HG02678 (cell line): ENCODE measurements at regions not wholly inside any gene's neighbourhood (a gene's known extent, or its start where the extent isn't known, plus 50 kb on each side); places are given as distances from the start of the nearest gene placed in this dataset.

Experiments used
- ATAC-seq: cut with Tn5 transposase; IDR thresholded peaks from one replicate; pipeline ENCODE4 v1.9.1; 2021; ENCODE audit warnings: mild to moderate bottlenecking, moderate library complexity; ENCODE audit not compliant: unreplicated experiment

DNA sequence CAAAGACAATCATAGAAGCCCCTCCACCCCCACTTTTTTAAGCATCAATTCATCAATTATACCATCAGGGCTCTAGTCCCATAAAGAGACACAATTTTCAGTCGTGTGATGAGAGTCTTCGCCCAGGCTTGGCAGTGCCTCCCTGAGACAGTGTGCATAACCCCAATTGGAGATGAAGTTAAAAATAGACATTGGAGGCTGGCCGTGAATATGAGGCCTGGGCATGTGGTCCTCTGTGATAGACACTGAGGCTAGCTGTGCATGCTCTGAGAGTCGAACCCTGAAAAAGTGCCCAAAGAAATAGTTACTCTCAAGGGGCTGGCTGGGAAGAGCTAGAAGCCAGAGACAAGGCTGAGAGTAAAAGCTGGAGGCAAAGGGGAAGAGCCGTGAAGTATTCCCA is 248.6 kb upstream of the NR4A3 start:
- no peak for ATAC-seq

GRCh38 chr9:99573886-99574285 is 247.8 kb upstream of the NR4A3 start:
- ATAC-seq = no peak

- ATAC-seq = no peak
Observed at GRCh38 chr9:99576002-99576401, 245.7 kb upstream of the NR4A3 start.

DNA sequence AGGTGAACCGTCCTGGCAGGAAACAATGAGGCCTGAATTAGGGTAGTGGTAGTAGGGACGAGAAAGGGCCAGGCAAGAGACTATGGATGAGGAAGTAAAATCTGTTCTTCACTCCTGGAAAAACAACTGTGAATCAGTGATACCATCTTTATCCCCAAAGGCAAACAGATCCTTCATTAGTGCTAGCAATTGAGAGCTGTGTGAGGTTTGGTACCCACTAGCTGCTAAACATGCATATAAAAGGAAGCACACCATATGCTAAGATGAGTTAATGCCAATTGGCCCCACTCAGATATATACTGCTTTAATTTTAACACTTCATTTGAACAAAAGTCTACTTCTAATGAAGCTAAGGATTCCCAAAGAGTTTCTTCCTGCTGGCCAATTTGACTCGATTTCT is 244.8 kb upstream of the NR4A3 start:
- ATAC-seq = no peak

DNA sequence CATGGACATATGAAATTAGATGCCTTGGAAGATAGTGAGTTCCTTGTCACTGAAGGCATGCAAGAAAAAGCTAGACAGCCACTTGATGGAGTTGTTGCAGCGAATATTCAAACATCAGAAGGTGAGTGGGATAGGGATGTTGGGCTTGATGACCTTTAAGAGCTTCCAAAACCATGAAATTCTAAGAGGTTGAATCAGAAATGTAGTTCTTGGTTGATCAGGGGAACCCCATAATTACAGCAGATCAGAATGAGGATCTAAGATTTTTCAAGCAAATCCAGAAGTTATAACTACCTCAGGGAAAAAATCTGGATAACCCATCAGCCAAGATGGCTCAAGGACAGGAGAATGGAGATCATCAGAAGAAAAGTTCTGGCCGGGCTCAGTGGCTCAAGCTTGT is 244.3 kb upstream of the NR4A3 start:
- ATAC-seq = no peak

DNA sequence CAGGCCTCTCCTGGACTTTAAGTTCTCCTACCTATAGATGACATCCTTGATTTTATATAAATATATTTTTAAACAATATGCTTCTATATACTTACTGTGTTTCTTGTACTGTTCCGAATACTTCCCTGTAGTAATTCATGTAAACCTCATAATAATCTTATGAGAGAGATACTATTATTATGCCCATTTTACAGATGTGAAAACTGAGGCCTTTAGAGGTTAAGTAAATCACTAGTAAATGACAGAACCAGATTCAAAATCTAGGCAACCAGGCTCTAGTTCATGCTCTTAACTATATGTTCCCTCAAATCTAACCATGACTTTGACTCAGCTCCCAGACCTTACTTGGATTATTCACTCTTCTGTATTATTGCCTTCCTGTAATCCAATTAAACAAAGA is 243.0 kb upstream of the NR4A3 start:
- ATAC-seq = no peak

DNA sequence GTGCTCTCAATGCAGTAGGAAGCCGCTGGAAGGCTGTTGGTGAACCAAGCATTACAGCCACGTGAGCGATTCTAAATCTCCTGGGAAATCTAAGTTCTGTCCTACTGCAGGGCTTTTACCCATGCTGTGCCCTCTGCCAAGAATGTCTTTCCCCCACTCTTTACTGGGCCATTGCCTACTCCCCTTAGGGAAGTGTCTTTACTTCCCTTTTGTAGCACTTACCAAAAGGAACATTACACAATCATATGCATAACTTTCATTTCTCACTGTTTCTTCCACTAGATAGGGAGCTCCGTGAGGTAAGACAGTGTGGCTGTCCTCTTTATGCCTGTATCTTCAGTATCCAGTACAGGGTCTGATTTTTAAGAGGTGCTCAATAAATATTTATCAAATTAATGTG is 241.7 kb upstream of the NR4A3 start:
- ATAC-seq = no peak

DNA sequence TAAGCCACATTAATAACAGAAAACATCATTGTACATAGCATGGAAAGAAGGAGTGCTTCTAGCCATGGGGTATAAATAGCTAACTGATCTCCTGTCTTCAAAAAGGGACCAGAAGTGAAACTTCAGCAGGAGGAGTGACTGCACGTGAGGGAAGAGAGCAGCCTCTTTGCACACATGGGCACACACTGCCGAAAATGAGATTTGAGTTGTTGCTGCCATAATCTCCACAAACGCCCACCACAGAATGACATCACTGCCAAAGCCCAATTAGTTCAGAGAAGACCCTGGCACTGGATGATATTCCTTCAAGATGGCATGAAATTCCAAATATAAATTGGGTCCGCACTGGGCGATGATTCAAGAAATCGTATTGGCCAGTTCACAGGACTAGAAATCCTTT is 238.9 kb upstream of the NR4A3 start:
- peak; percentile 48 for ATAC-seq

GRCh38 chr9:99588299-99588698 is 233.4 kb upstream of the NR4A3 start:
- ATAC-seq = no peak

GRCh38 chr9:99588747-99589146 is 232.9 kb upstream of the NR4A3 start:
- ATAC-seq = no peak

DNA sequence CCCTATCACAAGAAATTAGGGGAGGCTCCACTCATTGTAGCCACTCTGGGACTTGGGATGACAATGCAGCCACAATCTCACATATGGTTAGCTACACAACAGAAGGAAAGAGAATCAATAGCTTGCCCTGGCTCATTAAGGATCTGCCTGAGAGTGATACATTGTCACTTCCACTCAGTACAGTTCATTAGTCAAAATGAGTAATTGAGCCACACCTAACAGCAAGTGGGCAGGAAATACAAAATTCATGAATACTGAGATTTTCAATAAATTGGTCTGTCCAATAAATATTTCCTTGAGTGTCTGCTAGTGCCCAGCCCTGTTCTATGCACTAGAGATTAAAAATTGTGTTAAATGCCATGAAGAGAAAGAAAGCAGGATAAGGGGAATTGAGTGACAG is 231.3 kb upstream of the NR4A3 start:
- no peak for ATAC-seq

DNA sequence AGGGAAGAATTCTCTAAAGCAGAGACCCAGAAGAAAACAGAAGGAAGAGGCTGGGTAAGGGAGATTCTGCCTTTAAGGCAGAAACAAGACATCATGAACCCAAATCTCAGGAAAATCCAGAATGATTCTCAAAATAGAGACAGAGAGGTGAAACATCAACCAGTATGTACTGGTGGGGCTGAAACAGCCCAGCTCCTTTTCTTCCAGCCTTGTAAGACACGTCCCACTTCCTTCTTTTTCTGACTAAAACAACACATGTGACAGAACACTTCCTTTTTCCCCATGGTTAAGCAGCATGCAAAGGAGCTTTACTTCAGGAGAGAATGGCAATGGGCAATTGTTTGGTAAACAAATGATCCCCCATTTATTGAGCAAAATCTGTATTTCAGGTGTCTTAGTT is 230.8 kb upstream of the NR4A3 start:
- ATAC-seq = no peak

- no peak for ATAC-seq
Observed at GRCh38 chr9:99591770-99592169, 229.9 kb upstream of the NR4A3 start.

DNA sequence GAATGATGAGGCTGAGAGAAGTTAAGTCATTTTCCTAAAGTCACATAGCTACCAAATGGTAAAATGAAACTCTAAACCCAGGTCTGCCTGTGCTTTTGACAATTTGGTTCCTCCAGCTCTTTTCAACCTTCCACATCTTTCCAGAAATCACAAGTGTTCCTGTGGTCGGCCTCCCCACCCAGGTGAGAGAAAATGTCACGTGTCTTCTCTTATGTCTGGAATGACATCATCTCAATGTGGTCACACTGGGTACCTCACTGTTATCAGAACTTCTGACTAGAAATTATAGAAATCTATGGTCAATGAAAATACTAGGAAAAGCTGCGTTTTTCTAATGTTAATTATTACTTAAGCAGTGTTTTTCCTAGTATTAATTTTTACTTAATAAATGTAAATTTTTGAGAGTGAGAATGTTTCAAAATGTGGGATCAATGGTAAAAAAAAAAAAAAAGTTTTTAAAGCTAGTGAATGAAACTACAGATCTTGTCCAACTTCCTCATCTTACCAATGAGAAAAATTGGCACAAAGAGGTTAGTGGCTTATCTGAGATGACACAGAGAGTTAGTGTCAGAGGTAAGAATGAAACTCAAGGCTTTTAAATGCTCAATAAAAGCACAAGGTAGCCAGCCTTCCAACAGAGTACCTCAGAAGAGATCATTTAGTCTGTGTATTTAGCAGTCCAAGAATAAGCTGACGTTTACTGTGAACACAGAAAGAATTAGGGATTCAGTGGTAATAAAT is 228.7 kb upstream of the NR4A3 start:
- peak; percentile 38 for ATAC-seq

DNA sequence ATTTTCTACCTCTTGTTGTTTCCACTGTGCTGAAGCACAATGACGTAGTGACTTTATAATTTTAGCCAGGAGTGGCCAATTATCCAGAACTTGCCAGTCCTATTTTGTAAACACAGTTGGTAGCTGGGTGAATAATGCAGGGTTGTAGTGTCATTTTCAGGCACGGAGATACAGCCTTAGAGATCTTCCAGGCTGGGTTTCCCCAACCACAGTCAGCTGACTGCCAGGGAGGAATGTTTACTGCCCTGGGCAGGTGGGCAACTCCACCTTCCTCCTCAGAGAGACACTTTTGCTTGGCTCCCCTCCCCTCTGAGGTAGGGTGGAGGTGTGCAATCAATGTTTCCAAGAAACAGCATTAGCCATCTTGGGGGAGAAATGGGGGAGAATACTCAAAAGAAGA is 228.1 kb upstream of the NR4A3 start:
- ATAC-seq = no peak

- ATAC-seq = no peak
Observed at GRCh38 chr9:99594056-99594780, 227.5 kb upstream of the NR4A3 start.

- ATAC-seq = peak; percentile 71
Observed at GRCh38 chr9:99595796-99596195, 225.9 kb upstream of the NR4A3 start.

DNA sequence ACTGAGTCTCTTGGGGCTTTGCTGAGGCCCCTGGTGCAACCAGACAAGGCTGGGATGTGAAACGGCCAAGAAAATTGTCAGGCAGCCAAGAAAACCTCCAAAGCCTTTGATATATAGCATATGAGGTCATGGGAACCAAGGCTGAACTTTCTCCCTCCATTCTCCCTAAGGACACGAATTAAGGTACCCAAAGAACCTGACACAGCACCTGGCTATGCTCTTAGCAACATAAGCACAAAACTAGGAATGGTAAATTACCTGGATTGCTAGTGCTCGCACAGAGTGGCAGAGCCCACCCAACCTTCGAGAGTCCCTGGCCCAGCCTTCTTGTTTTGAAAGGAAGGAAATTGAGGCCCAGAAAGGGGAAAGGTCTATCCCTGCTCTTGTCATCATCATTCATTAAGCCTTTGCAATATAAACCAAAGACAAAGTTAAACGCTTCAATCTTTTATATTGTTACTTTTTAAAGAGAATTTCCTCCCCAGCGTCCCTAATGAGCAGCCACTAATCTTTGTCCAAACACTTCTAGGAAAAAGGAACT is 220.0 kb upstream of the NR4A3 start:
- no peak for ATAC-seq

DNA sequence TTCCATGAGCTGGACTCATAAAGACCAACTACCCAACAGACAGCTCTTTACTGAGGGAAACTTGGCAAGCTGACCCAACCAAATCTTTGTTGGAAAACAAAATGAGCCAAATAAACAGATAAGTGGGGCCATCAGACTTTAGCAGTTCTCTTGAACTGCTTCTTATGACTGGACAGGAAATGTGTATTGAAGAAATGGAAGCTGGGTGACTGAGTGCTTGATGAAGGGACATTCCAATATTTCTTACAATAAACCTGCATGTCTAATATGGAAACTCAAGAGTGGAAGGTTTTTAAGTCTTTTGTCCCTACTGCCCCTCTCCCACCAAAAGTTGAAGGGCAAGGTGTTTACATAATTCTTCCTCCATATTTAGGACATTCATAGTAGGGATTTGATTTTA is 218.8 kb upstream of the NR4A3 start:
- ATAC-seq = no peak

GRCh38 chr9:99605016-99605743 is 216.5 kb upstream of the NR4A3 start:
- ATAC-seq = no peak

- no peak for ATAC-seq
Observed at GRCh38 chr9:99606296-99606695, 215.4 kb upstream of the NR4A3 start.

DNA sequence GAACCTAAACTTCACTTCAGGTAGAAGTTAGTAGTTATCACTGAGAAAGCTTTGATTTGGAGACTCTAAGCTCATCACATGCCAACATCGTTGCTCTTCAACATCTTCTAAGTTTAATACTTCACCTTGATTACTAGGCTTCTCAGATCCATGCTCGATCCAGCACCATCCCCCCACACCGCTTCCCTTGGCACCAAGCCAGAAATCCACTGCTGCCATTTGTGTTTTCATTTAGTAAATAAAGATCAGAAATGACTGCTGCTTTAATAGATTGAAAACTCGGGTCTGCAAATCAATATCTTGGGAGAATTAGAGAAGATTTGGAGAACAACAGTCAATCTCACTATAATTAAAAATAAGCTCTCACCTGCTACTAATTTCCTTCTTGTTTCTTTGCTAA is 214.7 kb upstream of the NR4A3 start:
- no peak for ATAC-seq
